Osteocyte (in vitro differentiated cells): ENCODE measurements at regions not wholly inside any gene's neighbourhood (a gene's known extent, or its start where the extent isn't known, plus 50 kb on each side); places are given as distances from the start of the nearest gene placed in this dataset.

ENCODE experiments used
- DNase-seq: peaks from one replicate; pipeline ENCODE4 v3.0.0; 2021; ENCODE audit warnings: mixed read lengths; ENCODE audit not compliant: unreplicated experiment; ENCODE audit errors: extremely low spot score
- H3K27ac Mint-ChIP-seq: one replicate; pipeline ENCODE4 v1.8.0; 2021; ENCODE audit warnings: mild to moderate bottlenecking, mixed read lengths; ENCODE audit not compliant: unreplicated experiment
- H3K27me3 Mint-ChIP-seq: one replicate; pipeline ENCODE4 v1.8.0; 2021; ENCODE audit warnings: mixed read lengths; ENCODE audit not compliant: unreplicated experiment
- H3K36me3 Mint-ChIP-seq: one replicate; pipeline ENCODE4 v1.8.0; 2021; ENCODE audit warnings: mixed read lengths; ENCODE audit not compliant: unreplicated experiment
- H3K4me1 Mint-ChIP-seq: one replicate; pipeline ENCODE4 v1.8.0; 2021; ENCODE audit warnings: mixed read lengths; ENCODE audit not compliant: unreplicated experiment
- H3K4me3 Mint-ChIP-seq: one replicate; pipeline ENCODE4 v1.8.0; 2021; ENCODE audit warnings: mild to moderate bottlenecking, moderate library complexity, mixed read lengths; ENCODE audit not compliant: unreplicated experiment
- H3K9me3 Mint-ChIP-seq: one replicate; pipeline ENCODE4 v1.8.0; 2021; ENCODE audit warnings: mixed read lengths; ENCODE audit not compliant: unreplicated experiment
- CTCF ChIP-seq: fragments of 200-600 bp; sonication (generic); IDR thresholded peaks from 2 replicates; pipeline ENCODE4 v1.5.0; 2021; ENCODE audit warnings: antibody characterized with exemption, mild to moderate bottlenecking, moderate library complexity

DNA sequence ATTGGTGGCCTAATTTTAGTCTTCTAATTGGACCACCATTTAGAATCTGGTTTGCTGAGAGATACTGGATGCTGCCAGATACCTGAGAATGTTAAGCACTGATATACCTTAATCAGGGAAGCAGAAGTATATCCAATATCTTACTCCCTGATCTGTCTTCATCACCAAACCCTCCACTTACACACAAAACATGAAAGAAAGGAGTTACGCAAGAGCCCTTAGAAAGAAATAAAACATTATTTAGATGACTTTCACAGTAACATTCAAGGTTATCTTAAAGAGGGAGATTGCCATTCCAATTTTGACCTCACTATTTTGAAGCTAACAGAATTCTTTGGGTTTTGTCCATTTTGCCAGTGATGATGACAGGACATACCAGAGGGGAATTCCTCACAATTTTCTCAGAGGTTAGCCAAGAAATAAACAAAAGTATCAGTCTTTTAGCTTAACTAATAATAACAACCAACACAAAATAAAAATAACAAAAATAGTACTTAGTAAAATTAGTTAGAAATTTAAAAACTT is 496.1 kb downstream of the NFIB start:
- peaks cover 7% of the 10 kb centered on the region for H3K9me3 Mint-ChIP-seq
- DNase-seq = no peak

DNA sequence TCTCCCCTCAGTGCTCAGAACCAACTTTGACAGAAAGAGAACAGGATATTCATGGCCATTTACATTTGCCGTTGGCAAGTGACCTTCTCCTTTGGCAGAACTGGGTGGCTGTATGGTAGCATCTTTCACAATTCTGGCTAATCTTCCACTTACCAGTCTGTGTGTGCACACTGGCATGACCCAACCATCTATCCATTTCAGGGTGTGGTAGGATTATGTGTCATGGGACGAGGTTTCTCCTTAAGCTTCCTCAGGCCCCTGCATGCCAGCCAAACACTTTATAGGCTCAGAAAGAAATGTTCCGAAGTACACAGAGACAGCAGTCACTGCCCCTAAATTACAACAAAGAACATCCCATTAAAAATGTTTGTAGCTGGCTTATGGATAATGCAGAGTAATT is 497.1 kb downstream of the NFIB start:
- H3K27ac Mint-ChIP-seq = no peak overlapping the region
- no peak overlapping the region for H3K4me3 Mint-ChIP-seq
- H3K4me1 Mint-ChIP-seq = no peaks in the 10 kb centered on the region
- H3K27me3 Mint-ChIP-seq = peaks cover 30% of the 10 kb centered on the region
- no peak for TF ChIP-seq CTCF
- no peak for DNase-seq
- H3K9me3 Mint-ChIP-seq = peaks cover 7% of the 10 kb centered on the region
- no peaks in the 10 kb centered on the region for H3K36me3 Mint-ChIP-seq

More for the DNA sequence above, 496.1 kb downstream of the NFIB start:
- H3K27me3 Mint-ChIP-seq = peaks cover 25% of the 10 kb centered on the region
- H3K4me3 Mint-ChIP-seq = no peak overlapping the region
- no peaks in the 10 kb centered on the region for H3K4me1 Mint-ChIP-seq
- no peak for TF ChIP-seq CTCF
- H3K36me3 Mint-ChIP-seq = no peaks in the 10 kb centered on the region
- no peak overlapping the region for H3K27ac Mint-ChIP-seq

GRCh38 chr9:13814647-13815400 is 499.1 kb downstream of the NFIB start:
- Mint-ChIP-seq H3K27ac (no peak overlapping the region), H3K27me3 (peaks cover 28% of the 10 kb centered on the region), H3K36me3 (no peaks in the 10 kb centered on the region), H3K9me3 (peaks cover 3% of the 10 kb centered on the region), H3K4me3 (no peak overlapping the region), H3K4me1 (peaks cover 3% of the 10 kb centered on the region)
- no peak for TF ChIP-seq CTCF
- DNase-seq = no peak

DNA sequence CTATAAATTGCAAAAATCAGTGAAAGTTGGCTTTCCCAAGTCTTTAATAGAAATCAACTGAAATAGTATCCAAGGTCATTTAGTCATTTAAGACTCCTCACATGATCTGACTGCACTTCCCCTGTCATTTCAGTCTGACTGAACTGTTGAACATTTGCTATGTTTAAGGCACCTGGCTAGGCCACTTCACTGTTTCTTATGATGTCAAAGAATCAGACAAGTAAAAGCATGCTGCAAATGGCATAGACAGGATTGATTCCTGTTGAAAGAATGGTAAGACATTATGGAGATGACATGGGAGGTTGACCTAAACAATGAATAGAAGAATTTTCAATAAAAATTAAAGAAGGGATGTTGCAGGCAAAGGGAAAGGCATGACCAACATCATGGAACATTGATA is 502.1 kb downstream of the NFIB start:
- Mint-ChIP-seq H3K27ac (no peak overlapping the region), H3K9me3 (no peaks in the 10 kb centered on the region), H3K27me3 (peaks cover 52% of the 10 kb centered on the region), H3K36me3 (no peaks in the 10 kb centered on the region), H3K4me1 (peaks cover 3% of the 10 kb centered on the region), H3K4me3 (no peak overlapping the region)
- no peak for TF ChIP-seq CTCF
- DNase-seq = no peak

DNA sequence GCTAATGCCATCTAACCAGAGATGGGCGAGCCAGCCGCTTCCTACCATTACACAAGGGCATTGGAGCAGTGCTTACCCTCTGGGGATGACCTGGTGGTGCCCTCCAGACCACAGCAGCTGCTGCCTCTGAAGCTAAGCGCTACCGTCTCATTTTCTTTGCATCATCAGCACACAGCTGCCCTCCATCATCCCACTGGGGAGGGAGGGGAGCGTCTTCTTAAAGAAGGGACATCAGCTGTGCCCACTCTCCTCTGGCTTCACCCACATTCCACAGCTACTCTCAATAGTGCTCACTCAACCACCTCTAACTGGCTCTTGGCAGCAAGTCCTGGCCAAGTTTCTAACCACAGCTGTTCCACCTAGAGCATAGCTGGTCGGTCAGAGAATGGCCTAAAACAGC is 503.4 kb downstream of the NFIB start:
- Mint-ChIP-seq H3K27ac (no peak overlapping the region), H3K27me3 (peaks cover 57% of the 10 kb centered on the region), H3K4me3 (no peak overlapping the region), H3K4me1 (peaks cover 3% of the 10 kb centered on the region), H3K9me3 (no peaks in the 10 kb centered on the region), H3K36me3 (no peaks in the 10 kb centered on the region)
- TF ChIP-seq CTCF = no peak
- DNase-seq = no peak
